Posterior cingulate gyrus (tissue), 11 donors: ENCODE measurements at regions not wholly inside any gene's neighbourhood (a gene's known extent, or its start where the extent isn't known, plus 50 kb on each side); places are given as distances from the start of the nearest gene placed in this dataset.
A peak's percentile ranks its signal among the peaks of the same experiment; 100 is the strongest.
"Not testable (repeated sequence)": the region's sequence is repeated elsewhere in the genome, so short reads cannot be mapped to it uniquely, and the experiment has no call there.

Experiments
- DNase-seq, 10 donors: peaks; one replicate each; pipeline versions ENCODE4 v3.0.0 to v3.0.0-alpha.2; 2020 to 2021; ENCODE audit warnings: mixed read lengths in 3 of 10
- intact Hi-C: fragments of 100-400 bp; cut with DNase I; formaldehyde crosslinking; loops from one replicate; pipeline ENCODE4 v1.15.1; 2023

DNA sequence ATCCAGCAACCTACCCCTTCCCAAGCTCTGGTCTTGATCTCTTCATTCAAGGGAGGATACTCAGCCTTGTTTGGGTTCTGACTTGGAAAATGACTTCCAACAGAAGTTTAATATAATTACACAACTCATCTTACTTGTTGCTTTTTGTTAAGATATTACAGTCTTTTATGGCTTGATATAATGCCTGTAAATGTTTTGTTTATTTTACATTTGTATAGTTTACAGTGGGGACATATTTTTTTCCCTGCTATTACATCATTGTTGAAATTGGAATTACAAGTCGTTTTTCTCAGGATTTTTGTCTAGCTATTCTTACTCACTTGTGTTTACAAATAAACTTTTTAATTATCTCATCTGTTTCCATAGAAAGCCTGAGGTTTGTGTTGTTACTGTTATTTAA, 436.0 kb downstream of the CNTNAP4 start:
- no peak for DNase-seq
- intact Hi-C loops = no loop called here

DNA sequence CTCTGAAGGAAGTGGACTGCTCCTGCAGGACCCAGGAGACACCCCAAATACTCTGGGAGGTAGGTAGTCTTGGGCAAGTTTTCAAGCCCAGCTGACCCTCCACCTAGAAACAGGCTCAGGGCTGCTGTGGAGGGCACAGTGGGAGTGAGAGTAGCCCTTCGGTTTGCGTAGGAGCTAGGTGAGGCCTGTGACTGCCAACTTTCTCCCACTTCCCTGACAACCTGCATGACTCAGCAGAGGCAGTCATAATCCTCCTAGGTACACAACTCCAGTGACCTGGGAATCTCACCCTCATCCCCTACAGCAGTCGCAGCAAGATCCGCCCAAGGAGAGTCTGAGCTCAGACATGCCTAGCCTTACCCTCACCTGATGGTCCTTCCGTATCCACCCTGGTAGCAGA, 439.1 kb downstream of the CNTNAP4 start:
- DNase-seq, intact Hi-C loops: not testable (repeated sequence)

DNA sequence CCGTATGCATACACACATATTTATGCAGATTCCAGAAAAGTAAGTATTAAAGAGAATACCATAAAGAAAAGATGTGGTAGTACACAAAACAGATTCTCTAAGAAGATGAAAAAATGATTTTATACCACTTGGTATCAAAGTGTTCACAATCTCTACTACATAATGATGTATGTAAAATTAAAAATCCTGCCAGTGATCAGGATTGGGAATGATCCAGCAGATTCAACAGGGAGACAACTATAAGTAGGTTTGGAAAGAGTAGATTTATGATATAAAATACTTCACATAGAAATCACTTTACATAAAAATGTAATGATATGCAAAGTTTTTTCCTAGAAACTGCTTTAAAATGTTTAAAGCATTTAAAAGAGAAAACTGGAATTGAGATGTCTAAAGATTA, 447.0 kb downstream of the CNTNAP4 start:
- intact Hi-C loops = no loop called here
- no peak for DNase-seq

DNA sequence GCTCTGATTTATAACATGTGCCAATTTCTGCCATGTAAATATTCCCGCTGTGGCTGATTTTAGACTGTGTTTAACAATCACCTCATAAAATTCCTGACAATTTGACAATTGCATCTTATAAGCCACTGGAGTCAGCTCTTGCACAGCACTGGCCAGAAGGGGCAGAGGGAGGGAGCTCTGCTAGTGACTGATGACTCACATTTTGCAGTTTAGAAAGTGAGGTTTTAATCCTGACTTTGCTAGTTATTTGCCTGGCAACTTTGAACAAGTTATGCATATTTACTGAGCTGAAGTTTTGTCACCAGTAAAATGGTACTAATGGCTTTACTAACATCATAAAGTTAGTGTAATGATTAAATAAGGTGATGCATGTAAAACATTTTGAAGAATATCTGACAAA, 452.3 kb downstream of the CNTNAP4 start:
- intact Hi-C loops = no loop called here
- DNase-seq = no peak

DNA sequence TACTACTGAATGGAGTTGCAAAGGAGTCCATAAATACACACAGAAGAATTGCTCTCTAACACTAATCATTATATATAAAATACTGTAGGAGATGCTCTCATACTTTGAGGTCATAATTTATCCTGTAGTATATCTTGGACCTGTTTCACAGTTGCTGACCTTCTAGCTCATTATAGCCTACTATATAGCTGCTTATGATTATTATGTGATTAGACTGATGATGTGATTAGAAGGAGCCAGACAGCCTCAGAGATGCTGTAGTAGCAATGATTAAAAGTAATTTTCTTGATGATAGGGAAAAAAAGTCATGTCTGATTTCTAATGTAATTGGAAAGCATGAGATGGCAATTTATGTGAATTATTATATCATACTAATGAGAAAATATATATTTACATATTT, 455.7 kb downstream of the CNTNAP4 start:
- no peak for DNase-seq
- intact Hi-C loops = no loop called here

DNA sequence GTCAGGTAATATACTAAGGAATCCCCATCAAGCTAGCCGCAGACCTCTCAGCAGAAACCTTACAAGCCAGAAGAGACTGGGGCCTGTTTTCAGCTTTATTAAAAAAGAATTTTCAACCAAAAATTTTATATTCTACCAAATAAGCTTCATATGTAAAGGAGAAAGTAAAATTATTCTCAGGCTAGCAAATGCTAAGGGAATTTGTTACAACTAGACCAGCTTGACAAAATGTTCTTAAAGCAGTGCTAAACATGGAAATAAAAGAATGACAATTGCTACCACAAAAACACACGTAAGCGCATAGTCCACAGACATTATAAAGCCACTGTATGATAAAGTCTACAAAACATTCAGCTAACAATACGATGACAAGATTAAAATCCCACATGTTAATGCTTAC, 449.4 kb upstream of the MON1B start:
- DNase-seq = no peak
- intact Hi-C loops = no loop called here

DNA sequence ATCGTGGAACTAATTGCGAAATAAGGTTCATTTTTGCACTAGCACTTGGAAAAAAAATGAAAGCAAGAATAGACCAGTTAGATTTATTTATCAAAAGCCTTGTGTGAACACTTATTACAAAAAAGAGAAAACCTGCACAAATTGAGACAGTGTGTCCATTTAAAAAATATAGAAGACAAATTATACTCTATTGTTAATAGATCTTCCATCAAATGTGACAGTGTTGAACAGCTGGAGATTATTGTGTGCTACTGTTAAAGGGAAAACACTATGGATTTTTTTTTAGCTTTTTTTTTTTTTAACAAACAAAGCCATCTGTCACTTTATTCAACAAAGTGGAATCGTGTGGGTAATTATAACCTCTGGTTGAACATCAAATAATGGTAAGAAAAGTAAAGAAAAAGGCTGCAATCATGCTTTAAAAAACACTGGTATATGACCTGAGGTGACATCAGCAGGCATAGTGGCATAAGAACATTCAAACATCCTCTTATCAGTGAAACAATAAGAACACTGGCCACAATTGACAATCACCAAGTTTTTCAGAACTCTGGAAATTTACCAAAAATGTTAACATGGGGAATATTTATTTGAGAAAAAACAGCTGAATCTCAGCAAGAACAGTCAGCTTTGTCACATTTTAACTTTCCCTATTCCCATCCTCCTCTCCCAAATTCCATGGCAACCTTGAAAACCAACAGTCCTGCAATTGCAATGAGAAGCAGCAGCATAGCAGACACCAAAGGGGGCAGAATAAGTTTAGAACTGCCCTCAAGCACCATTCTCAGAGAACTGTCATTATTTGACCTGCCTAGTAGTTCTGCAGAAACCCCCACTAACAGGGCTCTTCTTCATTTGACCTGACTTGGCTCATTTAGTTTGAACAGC, 442.3 kb upstream of the MON1B start:
- no peak for DNase-seq
- intact Hi-C loops = no loop called here

DNA sequence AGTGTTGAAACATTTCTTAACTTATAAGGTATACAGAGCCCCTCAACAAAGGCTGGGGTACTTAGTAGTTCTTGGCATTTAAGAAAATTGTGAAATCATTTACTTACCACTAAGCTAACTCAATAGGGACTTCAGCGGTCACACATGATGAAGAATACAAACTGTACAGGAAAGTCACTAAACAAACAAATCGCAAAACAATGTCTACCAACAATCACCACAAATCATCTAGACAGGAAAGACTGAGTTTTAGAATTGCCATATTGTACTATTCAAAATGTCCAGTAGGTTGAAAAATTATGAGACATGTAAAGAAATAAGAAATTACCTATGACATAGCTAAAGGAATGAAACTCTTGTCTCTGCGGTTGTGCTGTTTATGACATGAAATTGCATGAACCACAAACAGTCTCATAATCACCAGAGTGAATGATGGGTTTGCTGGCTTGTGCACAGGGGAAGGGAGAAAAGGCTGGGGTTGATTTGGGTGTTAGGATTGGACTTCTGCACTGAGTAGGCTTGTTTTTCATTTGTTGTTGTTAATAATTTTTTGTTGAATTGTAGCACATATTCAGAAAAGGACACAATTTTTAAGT, 441.1 kb upstream of the MON1B start:
- no peak for DNase-seq
- intact Hi-C loops = no loop called here

DNA sequence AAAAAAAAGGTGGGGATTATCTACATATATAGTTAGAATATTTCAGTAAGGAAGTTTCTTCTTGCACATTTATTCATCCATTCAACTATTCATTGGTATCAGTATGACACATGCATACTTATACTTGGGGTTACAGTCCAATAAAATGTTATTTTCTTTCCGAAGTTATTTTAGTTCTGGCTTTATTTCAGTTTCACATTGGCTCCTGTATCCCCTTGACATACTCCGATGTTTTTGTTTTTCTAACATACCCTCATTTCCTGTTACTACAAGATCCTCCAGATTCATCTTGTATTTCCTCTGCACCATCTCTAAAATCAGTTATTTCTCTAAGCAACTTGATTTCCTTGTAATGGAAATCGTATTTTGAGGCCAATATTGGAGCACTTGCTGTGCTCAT, 435.5 kb upstream of the MON1B start:
- no peak for DNase-seq
- intact Hi-C loops = no loop called here

DNA sequence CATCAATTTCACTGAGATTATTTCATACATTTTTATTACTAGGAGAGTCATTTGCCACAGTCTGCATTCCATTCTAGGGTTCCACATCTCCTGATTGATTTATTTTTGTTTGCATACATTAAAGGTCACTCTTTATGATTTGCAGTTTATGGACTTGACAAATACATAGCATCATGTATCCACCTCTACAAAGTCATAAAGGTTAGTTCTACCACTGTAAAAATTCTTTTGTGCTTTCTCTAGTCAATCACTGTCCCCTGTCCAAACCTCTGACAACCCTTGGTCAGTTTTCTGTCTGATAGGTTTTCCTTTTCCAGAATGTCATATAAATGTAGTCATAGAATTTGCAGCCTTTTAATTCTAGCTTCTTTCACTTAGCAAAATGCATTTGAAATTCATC, 434.6 kb upstream of the MON1B start:
- intact Hi-C loops = no loop called here
- DNase-seq = no peak

DNA sequence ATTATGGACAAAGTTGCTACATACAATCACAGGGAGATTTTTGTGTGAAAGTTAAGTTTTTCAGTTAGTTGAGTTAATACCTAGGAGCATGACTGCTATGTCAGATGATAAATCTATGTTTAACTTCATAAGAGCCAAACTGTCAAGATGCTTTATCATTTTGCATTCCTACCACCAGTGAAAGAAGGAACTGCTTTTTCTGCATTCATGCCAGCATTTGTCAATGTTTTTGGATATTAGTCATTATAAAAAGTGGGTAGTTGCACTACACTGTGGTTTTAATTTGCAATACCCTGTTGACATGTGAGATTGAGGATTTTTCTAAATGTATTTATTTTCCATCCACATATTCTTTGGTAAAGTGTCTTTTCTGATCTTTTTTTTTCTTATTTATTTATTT, 434.0 kb upstream of the MON1B start:
- no peak for DNase-seq
- intact Hi-C loops = no loop called here

DNA sequence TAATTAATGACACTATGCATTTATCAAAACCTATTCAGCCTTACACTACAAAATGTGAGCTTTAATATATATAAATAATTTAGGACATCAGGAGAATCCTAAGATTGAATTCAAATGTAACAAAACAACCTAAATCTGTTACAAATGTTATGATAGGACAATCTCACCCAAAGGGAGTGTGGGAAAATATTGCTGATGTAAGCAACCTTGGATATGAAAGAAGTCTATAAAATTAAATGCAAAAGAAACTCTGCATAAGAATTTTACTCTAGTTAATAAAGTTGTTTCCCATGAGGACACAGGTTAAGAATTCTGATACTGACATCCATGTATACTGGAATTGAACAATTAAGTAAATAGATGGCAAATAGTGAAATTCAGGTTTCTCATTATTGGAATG, 424.5 kb upstream of the MON1B start:
- intact Hi-C loops = no loop called here

DNA sequence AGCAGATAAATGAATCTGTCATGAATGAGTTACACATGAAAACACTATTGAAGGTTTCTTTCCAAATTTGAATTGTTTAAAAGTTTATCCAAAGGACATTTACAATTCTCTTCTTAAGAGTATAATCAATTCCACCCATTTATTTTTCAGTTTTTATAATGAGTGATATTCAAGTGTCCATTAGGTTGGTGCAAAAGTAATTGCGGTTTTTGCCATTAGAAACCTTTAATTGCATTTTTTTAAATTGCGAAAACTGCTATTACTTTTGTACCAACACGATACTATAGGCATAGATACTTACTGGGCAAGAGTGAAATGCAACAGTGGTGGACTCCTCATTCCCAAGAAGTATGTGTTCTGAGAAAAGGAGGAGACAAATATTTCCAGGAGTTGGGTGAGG, 422.7 kb upstream of the MON1B start:
- intact Hi-C loops = no loop called here
- no peak for DNase-seq

More for the DNA sequence above, 424.5 kb upstream of the MON1B start:
- DNase-seq = no peak

DNA sequence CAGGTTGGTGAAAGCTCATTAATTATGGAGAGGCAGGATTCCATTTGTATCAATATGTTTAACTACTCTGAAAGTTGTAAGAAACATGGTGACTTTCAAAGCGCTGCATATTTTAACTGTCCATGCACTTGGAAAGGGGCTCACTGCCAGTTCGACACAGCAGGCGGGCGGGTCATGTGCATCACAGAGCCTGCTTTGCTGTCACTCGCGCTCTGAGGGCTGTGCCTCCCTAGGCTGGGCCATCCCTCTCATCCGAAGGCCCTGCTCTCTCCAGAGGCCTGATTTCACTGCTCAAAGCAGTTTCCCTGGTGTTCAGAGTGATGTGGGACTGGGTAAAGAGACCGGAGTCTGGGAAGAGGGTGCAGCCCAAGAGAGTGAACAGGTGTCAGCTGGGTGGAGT, 422.0 kb upstream of the MON1B start:
- DNase-seq = peak in 2 of 10 donors; percentile 26 to 59
- intact Hi-C loops = no loop called here

DNA sequence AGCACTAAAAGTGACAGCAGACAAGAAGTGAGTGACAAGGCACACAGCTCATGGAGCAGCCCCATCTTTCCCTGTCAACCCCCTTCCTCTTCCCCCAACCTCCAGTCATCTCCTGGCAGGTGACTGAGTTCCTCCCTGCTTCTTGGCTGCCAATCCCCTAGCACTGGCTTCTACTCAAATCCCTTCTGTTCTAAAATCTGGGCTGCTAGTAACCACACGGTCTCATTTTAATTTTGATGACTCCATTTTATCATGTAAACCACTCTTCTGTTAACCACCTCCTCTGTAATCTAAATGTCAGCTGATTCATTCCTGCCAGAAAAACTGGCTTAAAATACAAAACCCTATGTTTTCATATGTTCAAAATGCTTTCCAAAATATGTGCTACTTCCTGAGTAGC, 419.8 kb upstream of the MON1B start:
- intact Hi-C loops = no loop called here
- DNase-seq = peak in 2 of 10 donors; percentile 9 to 65

DNA sequence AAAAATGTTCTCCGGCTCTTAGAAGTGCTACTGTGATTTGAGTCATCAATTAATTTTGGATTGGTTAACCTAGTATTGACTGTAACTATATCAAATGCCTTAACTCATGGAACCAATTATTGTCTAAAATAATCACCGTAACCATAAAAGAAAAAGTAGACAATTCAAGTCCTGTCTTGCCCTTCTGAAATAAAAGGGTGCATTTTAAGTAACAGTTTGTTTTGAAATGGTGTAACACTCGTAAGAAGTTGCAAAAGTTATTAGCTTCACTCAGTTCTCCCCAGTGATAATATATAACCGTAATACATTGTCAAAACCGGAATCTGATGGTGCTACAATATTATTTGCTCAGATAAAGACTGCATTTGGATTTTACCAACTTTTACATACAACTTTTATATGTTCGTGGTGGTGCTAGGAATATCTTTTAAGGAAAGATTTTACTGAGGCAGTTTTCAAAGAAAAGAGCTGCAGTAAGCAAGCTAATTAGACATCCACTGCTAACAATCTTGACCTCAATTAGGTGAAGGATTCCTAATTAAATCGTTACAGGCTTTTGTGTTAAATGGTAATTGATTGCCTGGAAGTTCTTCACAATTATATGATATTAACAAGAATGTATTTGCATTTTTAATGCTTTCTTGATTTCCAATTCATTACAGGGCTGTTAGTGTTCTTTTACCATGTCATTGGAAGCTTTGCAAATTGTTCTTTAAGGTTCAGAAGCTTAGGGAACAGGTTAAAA, 413.1 kb upstream of the MON1B start:
- no peak for DNase-seq
- intact Hi-C loops = no loop called here

DNA sequence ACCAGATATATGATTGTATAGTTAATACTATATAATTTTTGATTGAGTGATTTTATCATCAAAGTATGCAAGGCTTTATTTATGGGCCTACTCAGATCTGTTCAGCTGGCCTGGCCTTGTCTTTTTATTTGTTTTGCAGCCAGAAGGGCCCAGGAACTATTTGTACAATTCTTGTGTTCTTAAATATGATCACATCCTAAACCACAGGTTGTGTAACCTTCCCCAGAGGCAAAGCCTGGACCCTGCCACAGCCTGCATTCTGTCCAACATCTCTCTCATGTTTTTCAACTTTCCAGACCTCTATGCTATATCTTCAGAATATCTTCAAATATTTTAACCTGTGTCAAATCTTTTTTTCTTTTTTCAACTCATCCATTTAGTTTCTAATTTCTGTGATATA, 410.4 kb upstream of the MON1B start:
- DNase-seq = no peak
- intact Hi-C loops = no loop called here

DNA sequence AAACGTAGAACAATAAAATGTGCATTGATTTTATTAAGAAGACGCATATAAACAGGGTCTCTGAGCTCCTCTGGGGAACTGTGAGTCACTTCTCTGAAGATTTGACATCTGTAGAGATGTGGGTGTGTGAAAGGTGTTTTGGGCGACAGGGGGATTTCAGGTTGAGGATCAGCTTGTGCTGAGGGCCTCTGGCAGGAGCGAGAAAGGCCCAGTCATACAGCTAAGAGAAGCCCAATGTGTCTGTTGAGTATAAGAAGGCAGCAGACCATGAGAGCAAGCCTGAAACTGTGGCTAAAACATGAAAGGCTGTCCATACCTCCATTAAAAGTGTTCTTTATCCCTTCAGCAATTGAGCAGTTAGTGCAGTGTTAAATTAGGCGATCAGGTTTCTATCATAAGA, 406.5 kb upstream of the MON1B start:
- DNase-seq = no peak
- intact Hi-C loops = no loop called here

DNA sequence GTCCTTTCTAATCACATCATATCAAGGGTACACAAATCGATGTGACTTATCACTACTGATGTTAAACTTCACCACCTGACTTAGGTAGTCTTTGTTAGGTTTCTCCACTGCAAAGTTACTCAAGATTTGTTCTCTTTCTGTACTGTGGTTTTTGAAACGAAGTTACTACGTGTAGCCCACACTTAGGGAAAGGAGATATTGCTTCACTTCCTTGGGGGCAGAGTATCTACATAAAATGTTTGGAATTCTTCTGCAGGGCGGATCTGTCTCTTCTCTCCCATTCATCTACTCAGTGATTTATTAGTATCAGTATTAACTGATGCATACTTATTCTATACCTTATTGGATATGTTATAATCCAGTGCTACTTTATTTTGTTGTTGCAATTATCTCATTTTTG, 403.6 kb upstream of the MON1B start:
- DNase-seq = no peak
- intact Hi-C loops = no loop called here

DNA sequence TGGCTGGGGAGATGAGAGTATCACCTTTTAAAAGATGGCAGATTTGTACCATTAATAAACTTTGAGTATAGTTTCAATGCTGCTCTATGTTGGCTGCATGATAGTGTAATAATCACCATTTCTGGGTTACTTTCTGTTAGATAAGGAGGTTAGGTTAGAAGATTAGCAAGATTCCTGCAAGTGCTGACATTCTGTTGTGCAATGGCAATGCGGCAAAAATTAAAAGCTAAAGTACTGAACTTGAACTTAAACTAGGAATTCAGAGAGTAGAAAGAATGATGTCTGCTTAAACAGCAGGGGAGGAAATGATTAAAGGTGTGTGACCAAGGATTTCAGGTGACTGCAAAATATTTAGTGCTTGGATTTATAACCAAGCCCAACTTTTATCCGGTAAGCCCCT, 399.8 kb upstream of the MON1B start:
- DNase-seq = no peak
- intact Hi-C loops = no loop called here

DNA sequence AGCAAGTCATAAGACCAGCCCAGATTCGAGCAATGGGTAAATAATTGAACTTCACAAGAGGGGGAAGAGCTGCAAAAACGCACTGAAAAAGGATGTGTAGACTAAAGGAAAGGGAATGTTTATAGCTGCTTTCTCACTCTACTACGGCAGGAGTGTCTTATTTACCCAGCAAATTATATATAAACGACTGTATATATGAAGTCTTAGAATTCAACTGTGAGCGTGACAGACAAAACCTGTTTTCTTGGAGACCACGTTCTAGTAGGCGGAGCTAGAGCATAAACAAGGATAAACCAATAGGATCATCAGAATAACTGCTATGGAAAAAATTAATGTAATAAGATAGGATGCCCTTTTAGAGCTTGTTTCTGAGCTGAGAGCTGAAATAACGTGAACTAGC, 394.6 kb upstream of the MON1B start:
- no peak for DNase-seq
- intact Hi-C loops = no loop called here

DNA sequence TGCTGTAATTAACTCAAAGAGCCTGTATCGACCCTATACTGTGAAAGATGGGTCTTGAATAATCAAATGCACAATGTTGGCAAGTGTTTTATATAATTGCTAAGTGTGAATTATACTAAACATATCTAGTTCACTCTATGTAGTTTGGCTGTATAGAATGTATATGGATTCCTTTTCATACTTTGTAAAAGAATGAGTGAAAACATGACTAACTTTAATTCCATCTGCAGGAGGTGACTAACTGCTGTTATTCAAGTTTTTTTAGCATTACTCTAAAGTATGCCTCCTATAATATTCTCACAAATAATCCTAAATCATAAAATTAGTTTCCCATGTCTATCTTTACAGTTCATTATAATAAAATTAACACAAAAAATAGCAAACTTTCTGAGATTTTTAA, 394.0 kb upstream of the MON1B start:
- DNase-seq = no peak
- intact Hi-C loops = no loop called here
